RWPE2 (cell line): ENCODE measurements at regions not wholly inside any gene's neighbourhood (a gene's known extent, or its start where the extent isn't known, plus 50 kb on each side); places are given as distances from the start of the nearest gene placed in this dataset.

Experiments used
- ATAC-seq: fragments of 200-7000 bp; cut with Tn5 transposase; 3 replicates; pipeline ENCODE4 v1.9.1; 2021; ENCODE audit warnings: low read depth
- DNase-seq: peaks from one replicate; pipeline ENCODE4 v3.0.0-alpha.2; 2020; ENCODE audit warnings: low spot score
- H3K27ac ChIP-seq: fragments of 450-650 bp; 2 replicates; pipeline ENCODE4 v1.5.1; 2017; ENCODE audit warnings: mild to moderate bottlenecking; ENCODE audit not compliant: poor library complexity, severe bottlenecking
- H3K27me3 ChIP-seq: fragments of 250-450 bp; sonication (Bioruptor Pico); 2 replicates; pipeline ENCODE4 v1.5.1; 2021; ENCODE audit warnings: mild to moderate bottlenecking, moderate library complexity; ENCODE audit not compliant: insufficient read depth, poor library complexity, severe bottlenecking
- H3K36me3 ChIP-seq: fragments of 250-450 bp; sonication (Bioruptor Pico); 2 replicates; pipeline ENCODE4 v1.5.1; 2020; ENCODE audit warnings: low read depth, mild to moderate bottlenecking, moderate library complexity
- H3K4me1 ChIP-seq: fragments of 250-450 bp; sonication (Bioruptor Pico); 2 replicates; pipeline ENCODE4 v1.5.1; 2021; ENCODE audit warnings: mild to moderate bottlenecking, moderate library complexity; ENCODE audit not compliant: insufficient read depth, poor library complexity, severe bottlenecking
- H3K4me3 ChIP-seq: fragments of 250-450 bp; sonication (Bioruptor Pico); 2 replicates; pipeline ENCODE4 v1.5.1; 2021; ENCODE audit warnings: mild to moderate bottlenecking, moderate library complexity; ENCODE audit not compliant: severe bottlenecking
- H3K9me3 ChIP-seq: fragments of 250-450 bp; sonication (Bioruptor Pico); 2 replicates; pipeline ENCODE4 v1.5.1; 2021; ENCODE audit warnings: mild to moderate bottlenecking, moderate library complexity; ENCODE audit not compliant: severe bottlenecking
- CTCF ChIP-seq: fragments of 450-650 bp; IDR thresholded peaks from one replicate; pipeline ENCODE4 v1.5.1; 2017; ENCODE audit warnings: mild to moderate bottlenecking, moderate library complexity; ENCODE audit not compliant: poor library complexity, severe bottlenecking

DNA sequence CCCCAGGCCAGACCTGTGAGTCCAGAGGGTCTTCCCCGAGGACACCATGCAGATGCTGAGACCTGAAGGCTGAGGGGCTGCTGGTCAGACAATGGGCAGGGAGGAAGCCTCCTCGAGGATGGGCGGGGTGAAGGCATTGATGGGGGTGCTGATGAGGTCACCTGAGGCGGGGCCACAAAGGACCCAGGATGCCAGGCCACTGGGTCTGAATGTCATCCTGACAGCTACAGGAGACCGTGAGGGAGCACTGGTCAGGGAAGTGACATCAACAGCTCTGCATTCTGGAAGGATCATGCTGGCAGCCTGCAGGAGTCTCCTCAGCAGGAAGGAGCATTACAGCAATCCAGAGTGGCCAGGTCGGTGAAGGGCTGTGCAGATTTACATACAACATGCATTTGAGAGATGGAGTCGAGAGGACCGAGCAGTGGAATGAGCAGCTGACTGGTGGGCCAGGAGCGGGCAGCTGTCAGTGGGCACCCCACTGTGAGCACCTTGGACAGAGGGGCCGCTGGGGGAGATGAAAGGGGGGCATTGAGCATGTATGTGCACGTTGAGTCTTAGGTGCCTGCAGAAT lies 77.7 kb upstream of the ADAMTS2 start:
- no peaks in the 10 kb centered on the region for H3K4me1 ChIP-seq

GRCh38 chr5:179422213-179422855 lies 77.1 kb upstream of the ADAMTS2 start:
- no peak overlapping the region for H3K4me3 ChIP-seq
- no peaks in the 10 kb centered on the region for H3K36me3 ChIP-seq
- no peaks in the 10 kb centered on the region for H3K4me1 ChIP-seq
- DNase-seq (no peak), ATAC-seq (no peak)
- H3K27ac ChIP-seq, result no peak overlapping the region
- no peaks in the 10 kb centered on the region for H3K9me3 ChIP-seq
- H3K27me3 ChIP-seq, result no peaks in the 10 kb centered on the region
- TF ChIP-seq CTCF, result no peak

More for the DNA sequence above, 77.7 kb upstream of the ADAMTS2 start:
- no peaks in the 10 kb centered on the region for H3K27me3 ChIP-seq
- no peak overlapping the region for H3K27ac ChIP-seq
- ATAC-seq, result no peak
- DNase-seq, result peak; percentile 68
- no peak overlapping the region for H3K4me3 ChIP-seq
- TF ChIP-seq CTCF, result no peak
- no peaks in the 10 kb centered on the region for H3K9me3 ChIP-seq
- H3K36me3 ChIP-seq, result no peaks in the 10 kb centered on the region

- Histone ChIP-seq H3K4me3 (no peak overlapping the region), H3K36me3 (no peaks in the 10 kb centered on the region), H3K27ac (no peak overlapping the region), H3K4me1 (no peaks in the 10 kb centered on the region), H3K27me3 (no peaks in the 10 kb centered on the region), H3K9me3 (no peaks in the 10 kb centered on the region)
- TF ChIP-seq CTCF, result no peak
- DNase-seq, result peak; percentile 62
- ATAC-seq, result peak; percentile 54; the same call in 2 of the 3 replicates
Measured at GRCh38 chr5:179421144-179421901, 76.1 kb upstream of the ADAMTS2 start.

DNA sequence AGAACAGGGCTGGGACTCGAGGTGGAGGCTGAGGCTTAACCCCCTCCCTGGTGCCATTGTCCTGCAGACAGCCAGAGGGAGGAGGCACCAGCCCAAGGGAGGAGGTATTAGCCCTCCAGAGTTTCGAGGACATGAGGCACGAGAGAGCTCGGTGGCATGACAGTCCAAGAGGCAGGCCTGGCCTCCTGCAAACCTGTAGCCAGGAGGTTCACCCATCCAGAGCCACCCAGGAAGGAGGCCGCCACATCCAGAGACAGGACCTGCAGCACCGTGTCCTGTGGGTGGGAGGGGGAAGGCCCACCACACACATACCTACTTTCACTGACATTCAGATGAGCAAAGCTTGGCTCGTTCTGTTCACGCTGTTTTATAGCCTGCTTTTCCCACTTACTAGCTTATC lies 75.2 kb upstream of the ADAMTS2 start:
- no peaks in the 10 kb centered on the region for H3K4me1 ChIP-seq
- no peaks in the 10 kb centered on the region for H3K27me3 ChIP-seq
- no peak overlapping the region for H3K27ac ChIP-seq
- ATAC-seq (no peak), DNase-seq (no peak)
- no peak overlapping the region for H3K4me3 ChIP-seq
- no peaks in the 10 kb centered on the region for H3K9me3 ChIP-seq
- H3K36me3 ChIP-seq, result no peaks in the 10 kb centered on the region
- no peak for TF ChIP-seq CTCF
